ENCODE measurements at regions not wholly inside any gene's neighbourhood (a gene's known extent, or its start where the extent isn't known, plus 50 kb on each side); places are given as distances from the start of the nearest gene placed in this dataset.

DNA sequence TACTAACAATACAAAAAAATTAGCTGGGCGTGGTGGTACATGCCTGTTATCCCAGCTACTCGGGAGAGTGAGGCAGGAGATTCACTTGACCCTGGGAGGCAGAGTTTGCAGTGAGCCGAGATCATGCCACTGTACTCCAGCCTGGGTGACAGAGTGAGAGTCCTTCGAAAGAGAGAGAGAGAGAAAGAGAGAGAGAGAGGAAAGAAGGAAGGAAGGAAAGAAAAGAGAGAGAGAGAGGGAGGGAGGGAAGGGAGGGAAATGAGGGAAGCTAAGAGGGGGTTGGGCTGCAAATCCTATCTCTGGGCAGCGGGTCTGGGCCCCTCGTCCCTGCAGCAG lies 59.9 kb upstream of the TFRC start:
- H4K20me1 ChIP-seq (replicated peaks; ENCODE audit: insufficient read depth), result no peaks in the 10 kb centered on the region
- Mint-ChIP-seq H3K36me3 (ENCODE audit: low read depth) (no peaks in the 10 kb centered on the region; the same call in 2 of the 3 replicates), H3K27me3 (ENCODE audit: insufficient read depth, low read depth, poor library complexity) (peaks cover 8% of the 10 kb centered on the region), H3K4me1 (peaks cover 28% of the 10 kb centered on the region), H3K4me3 (no peak overlapping the region), H3K9me3 (peaks cover 5% of the 10 kb centered on the region; the same call in 2 of the 3 replicates), H3K27ac (no peak overlapping the region)
- no peaks in the 10 kb centered on the region for H3K79me2 ChIP-seq (replicated peaks; ENCODE audit: insufficient read depth)
- no peak overlapping the region for H3K27ac ChIP-seq (ENCODE audit: low read depth)
- H3K4me2 ChIP-seq, result no peak overlapping the region
- no peak overlapping the region for H3K4me3 ChIP-seq
- H3K27me3 ChIP-seq (ENCODE audit: insufficient read depth), result no peaks in the 10 kb centered on the region
- no peaks in the 10 kb centered on the region for H3F3A ChIP-seq (replicated peaks; ENCODE audit: low read depth)
- DNase-seq (ENCODE audit: low spot score) (no peak), ATAC-seq (no peak)
- H3K4me1 ChIP-seq (ENCODE audit: insufficient read depth), result peaks cover 13% of the 10 kb centered on the region
- TF ChIP-seq CREB1 (CRISPR knock-in tag; IDR thresholded peaks at IDR 0.05; ENCODE audit: low read depth), result no peak
- TF ChIP-seq, protein P1, sequence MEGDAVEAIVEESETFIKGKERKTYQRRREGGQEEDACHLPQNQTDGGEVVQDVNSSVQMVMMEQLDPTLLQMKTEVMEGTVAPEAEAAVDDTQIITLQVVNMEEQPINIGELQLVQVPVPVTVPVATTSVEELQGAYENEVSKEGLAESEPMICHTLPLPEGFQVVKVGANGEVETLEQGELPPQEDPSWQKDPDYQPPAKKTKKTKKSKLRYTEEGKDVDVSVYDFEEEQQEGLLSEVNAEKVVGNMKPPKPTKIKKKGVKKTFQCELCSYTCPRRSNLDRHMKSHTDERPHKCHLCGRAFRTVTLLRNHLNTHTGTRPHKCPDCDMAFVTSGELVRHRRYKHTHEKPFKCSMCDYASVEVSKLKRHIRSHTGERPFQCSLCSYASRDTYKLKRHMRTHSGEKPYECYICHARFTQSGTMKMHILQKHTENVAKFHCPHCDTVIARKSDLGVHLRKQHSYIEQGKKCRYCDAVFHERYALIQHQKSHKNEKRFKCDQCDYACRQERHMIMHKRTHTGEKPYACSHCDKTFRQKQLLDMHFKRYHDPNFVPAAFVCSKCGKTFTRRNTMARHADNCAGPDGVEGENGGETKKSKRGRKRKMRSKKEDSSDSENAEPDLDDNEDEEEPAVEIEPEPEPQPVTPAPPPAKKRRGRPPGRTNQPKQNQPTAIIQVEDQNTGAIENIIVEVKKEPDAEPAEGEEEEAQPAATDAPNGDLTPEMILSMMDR (conservative IDR thresholded peaks at IDR 0.05; ENCODE audit: low read depth in 2 of 2), result no peak
- no peak for TF ChIP-seq JUNB (IDR thresholded peaks at IDR 0.05; ENCODE audit: unreplicated experiment)
- TF ChIP-seq, protein P2, sequence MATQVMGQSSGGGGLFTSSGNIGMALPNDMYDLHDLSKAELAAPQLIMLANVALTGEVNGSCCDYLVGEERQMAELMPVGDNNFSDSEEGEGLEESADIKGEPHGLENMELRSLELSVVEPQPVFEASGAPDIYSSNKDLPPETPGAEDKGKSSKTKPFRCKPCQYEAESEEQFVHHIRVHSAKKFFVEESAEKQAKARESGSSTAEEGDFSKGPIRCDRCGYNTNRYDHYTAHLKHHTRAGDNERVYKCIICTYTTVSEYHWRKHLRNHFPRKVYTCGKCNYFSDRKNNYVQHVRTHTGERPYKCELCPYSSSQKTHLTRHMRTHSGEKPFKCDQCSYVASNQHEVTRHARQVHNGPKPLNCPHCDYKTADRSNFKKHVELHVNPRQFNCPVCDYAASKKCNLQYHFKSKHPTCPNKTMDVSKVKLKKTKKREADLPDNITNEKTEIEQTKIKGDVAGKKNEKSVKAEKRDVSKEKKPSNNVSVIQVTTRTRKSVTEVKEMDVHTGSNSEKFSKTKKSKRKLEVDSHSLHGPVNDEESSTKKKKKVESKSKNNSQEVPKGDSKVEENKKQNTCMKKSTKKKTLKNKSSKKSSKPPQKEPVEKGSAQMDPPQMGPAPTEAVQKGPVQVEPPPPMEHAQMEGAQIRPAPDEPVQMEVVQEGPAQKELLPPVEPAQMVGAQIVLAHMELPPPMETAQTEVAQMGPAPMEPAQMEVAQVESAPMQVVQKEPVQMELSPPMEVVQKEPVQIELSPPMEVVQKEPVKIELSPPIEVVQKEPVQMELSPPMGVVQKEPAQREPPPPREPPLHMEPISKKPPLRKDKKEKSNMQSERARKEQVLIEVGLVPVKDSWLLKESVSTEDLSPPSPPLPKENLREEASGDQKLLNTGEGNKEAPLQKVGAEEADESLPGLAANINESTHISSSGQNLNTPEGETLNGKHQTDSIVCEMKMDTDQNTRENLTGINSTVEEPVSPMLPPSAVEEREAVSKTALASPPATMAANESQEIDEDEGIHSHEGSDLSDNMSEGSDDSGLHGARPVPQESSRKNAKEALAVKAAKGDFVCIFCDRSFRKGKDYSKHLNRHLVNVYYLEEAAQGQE (IDR thresholded peaks at IDR 0.05; ENCODE audit: unreplicated experiment), result no peak
- H2AFZ ChIP-seq, result peak overlapping the region; percentile 14; the same call in 1 of the 2 replicates
- H3K36me3 ChIP-seq (ENCODE audit: insufficient read depth), result no peaks in the 10 kb centered on the region
- no peaks in the 10 kb centered on the region for H3K9me2 ChIP-seq (ENCODE audit: insufficient read depth)

DNA sequence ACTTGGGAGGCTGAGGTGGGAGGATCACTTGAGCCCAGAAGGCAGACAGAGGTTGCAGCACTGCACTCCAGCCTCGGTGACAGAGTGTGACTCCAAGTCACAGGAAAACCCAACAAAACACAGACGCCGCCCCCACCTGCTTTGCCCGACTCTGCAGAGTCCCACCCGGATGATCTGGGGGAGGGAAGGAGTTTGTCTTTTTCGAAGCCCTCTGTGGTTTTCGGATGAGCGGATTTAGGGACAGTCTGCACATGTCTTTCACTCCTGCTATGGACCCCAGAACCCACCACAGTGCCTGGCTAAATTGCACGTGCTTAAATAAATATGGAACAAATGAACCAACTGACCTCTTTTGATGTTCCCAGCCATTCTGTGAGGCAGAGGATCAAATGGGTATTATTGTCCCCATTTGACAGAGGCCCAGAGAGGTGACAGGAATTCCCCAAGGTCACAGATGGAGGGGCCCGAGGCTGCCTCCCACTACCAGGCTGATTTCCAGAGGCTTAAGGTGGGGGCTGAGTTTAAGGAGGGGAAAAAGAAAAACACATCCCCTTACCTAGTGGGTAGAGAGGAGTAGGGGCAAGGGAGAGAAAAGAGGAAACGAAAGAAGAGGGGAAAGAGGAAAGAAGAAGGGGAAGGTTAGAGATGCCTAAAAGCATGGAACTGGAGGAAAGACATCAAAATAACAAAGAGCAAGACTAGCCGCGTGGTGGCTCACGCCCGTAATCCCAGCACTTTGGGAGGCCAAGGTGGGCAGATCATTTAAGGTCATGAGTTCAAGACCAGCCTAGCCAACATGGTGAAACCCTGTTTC lies 59.4 kb upstream of the TFRC start:
- Mint-ChIP-seq H3K27me3 (ENCODE audit: insufficient read depth, low read depth, poor library complexity) (peaks cover 11% of the 10 kb centered on the region), H3K9me3 (peaks cover 1% of the 10 kb centered on the region; the same call in 2 of the 3 replicates), H3K36me3 (ENCODE audit: low read depth) (no peaks in the 10 kb centered on the region; the same call in 2 of the 3 replicates), H3K4me1 (peaks cover 28% of the 10 kb centered on the region), H3K27ac (no peak overlapping the region), H3K4me3 (no peak overlapping the region)
- DNase-seq (ENCODE audit: low spot score) (no peak), ATAC-seq (no peak)
- H3F3A ChIP-seq (replicated peaks; ENCODE audit: low read depth), result no peaks in the 10 kb centered on the region
- no peaks in the 10 kb centered on the region for H3K9me2 ChIP-seq (ENCODE audit: insufficient read depth)
- H3K27me3 ChIP-seq (ENCODE audit: insufficient read depth), result no peaks in the 10 kb centered on the region
- H3K36me3 ChIP-seq (ENCODE audit: insufficient read depth), result no peaks in the 10 kb centered on the region
- H3K4me2 ChIP-seq, result no peak overlapping the region
- no peaks in the 10 kb centered on the region for H3K79me2 ChIP-seq (replicated peaks; ENCODE audit: insufficient read depth)
- no peaks in the 10 kb centered on the region for H4K20me1 ChIP-seq (replicated peaks; ENCODE audit: insufficient read depth)
- H3K27ac ChIP-seq (ENCODE audit: low read depth), result no peak overlapping the region
- H3K4me3 ChIP-seq, result no peak overlapping the region
- H3K4me1 ChIP-seq (ENCODE audit: insufficient read depth), result peaks cover 8% of the 10 kb centered on the region
- peak overlapping the region; percentile 14; the same call in 1 of the 2 replicates for H2AFZ ChIP-seq
- TF ChIP-seq, protein P2 (IDR thresholded peaks at IDR 0.05; ENCODE audit: unreplicated experiment), result no peak
- no peak for TF ChIP-seq EZH2 (IDR thresholded peaks at IDR 0.05; ENCODE audit: low read depth, unreplicated experiment)
- TF ChIP-seq POLR2AphosphoS5 (IDR thresholded peaks at IDR 0.05; ENCODE audit: low read depth), result no peak
- no peak for TF ChIP-seq NANOG (IDR thresholded peaks at IDR 0.05; ENCODE audit: borderline replicate concordance)
